NCI-H1417 (cell line): ENCODE measurements at regions not wholly inside any gene's neighbourhood (a gene's known extent, or its start where the extent isn't known, plus 50 kb on each side); places are given as distances from the start of the nearest gene placed in this dataset.

Source experiments
- DNase-seq, 3 experiments: peaks; one replicate each; lab custom pipeline; 2025; lab: John Stamatoyannopoulos, UW

DNA sequence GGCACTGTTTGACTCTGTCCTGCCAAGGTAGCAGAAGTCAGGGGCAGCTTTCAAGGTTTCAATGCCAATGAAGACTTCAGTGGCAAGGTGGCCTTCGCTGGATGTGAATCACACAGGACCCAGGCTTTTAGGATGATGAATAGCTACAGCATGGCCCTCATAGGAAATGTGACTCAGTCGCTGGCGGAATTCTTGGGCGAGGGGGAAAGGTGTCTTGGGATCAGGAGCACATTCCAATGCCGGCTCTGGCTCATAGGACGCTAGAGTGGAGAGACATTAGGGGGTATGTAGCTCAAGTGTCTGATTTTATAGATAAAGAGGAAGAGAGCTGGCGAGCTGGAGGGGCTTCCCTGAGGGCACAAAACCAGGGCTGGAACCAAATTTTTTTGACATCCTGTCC, 68.6 kb downstream of the SMIM21 start:
- DNase-seq: no peak

DNA sequence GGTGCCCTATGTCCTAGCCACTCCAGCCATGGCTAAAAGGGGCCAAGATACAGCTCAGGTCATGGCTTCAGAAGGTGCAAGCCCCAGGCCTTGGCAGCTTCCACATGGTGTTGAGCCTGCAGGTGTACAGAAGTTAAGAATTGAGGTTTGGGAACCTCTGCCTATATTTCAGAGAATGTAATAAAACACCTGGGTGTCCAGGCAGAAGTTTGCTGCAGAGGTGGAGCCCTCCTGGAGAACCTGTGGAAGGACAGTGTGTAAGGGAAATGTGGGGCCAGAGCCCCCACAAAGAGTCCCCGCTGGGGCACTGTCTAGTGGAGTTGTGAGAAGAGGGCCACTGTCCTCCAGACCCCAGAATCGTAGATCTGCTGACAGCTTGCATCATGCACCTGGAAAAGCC, 74.1 kb downstream of the SMIM21 start:
- DNase-seq: no peak

DNA sequence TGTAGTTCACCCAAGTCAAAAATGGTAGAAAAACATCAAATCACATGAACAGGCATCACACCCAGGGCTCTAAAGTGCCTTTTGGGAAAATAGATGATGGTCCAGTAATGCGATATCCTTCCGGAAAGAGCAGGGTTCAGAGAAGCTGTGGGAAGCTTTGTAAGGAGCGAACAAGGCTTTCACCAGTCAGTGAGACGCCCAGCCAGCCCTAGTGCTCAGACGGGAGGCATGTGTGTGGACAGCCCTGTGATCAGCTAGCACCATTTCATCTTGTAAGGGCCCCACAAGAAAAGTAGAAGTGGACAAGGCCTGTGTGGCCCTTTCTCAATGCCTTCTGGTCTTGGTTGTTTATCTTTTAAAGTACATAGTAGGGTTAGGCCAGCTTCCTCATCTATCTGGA, 76.1 kb downstream of the SMIM21 start:
- no peak for DNase-seq

DNA sequence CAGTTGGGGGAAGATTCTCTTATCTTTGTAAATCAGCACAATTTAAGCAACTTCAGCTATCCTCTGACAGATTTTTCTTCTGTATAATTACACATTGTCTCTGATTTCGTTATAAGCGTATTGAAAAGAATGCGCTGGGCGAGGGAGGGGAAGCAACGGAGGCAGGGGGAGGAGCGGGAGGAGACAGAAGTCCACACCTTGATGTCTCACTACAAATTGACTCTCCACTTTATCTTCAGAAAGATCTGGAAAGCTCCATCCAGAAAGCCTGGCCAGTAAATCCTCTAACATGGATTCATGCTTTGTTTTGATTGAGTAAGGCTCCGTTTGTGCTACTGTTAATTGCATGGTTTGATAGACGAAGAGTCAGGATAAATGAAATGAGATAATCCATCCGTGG, 76.6 kb downstream of the SMIM21 start:
- DNase-seq: no peak

DNA sequence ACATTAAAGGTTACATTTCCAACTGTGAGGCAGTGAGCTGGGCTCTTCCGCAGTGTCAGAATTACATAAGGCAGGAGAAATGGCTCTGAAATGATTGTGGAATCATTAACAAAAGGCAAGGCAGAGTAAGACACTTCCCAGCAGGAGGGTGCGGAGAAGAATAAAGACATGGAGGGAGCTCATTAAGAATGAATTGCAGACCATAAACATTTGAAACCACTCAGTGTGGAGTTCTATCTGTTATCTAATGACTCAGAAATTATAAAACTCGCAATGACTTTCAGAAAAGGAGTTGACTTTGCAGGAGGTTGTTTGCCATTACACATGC, 77.0 kb downstream of the SMIM21 start:
- peak; percentile 30 to 96 (median 79) for DNase-seq

DNA sequence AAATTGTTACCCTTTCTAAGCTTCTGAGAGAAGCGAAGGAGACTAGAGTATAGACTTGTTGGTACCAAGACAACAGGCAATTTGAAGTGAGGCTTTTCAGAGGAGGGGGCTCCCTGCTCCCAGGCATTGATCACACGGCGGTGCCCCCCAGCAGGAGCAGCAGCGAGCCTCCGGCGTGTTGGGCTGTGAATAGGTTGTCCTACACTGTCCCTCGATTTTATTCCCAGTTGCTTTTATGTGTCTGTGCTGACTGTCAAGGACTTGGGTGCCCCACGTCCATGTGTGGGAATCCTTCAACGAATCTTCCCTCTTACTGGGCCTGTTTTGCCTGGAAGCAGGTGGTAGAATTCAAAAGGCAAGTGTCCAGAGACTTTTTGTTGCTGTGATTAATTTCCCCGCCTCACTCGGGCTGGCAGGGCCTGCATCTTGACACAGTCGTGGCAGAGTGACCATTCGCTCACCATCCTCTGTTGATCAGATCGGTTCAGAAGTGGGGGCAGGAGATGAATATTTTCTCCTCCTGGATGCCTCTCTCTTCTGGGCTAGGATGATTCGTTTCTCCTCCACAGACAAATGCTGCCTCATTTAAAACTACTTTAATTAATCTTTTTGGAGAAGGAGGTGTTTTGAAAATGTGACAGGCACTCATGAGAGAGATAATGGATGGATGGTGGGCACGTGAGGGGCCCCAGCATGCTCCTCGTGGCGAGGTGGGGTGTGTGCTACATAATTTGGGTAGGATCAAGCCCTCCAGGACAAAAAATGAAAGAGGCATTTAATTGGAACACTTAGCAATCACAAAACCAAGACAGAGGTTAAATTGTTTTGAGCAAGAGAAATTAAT, 77.6 kb downstream of the SMIM21 start:
- no peak for DNase-seq

DNA sequence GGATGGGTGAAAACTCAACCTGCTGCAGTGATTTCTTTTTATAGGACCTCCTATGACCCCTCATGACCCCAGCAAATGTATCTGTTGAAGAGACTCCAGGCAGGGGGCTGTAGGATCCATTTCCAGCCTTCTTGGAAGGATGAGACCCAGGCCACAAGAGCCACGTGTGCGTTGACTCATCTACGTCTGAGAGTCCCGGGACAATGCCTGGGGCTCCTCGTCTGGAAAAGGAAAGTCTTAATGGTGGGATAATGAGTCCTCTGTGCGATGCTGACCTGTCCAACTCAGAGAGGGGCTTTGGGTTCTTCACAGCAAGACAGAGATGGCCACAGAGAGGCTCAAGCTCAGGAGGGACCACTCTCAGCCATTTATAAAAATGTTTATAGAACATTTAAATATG, 80.8 kb downstream of the SMIM21 start:
- no peak for DNase-seq

DNA sequence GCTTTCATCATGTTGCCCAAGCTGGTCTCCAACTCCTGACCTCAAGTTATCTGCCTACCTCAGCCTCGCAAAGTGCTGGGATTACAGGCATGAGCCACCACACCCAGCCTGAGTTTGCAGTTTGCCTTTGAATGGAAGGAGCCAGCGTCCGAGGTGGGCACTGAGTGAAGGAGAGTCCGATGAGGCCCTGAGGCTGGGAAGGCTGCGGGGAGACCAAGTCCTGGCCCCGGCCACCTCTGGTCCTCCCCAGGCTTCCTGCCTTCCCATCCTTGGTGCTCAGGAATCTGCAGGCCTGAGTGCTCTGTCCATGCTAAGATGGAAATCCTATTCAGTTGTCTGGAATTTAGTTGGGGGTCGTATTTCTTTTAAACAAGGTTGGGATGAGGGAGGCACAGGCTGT, 82.9 kb downstream of the SMIM21 start:
- DNase-seq: no peak

DNA sequence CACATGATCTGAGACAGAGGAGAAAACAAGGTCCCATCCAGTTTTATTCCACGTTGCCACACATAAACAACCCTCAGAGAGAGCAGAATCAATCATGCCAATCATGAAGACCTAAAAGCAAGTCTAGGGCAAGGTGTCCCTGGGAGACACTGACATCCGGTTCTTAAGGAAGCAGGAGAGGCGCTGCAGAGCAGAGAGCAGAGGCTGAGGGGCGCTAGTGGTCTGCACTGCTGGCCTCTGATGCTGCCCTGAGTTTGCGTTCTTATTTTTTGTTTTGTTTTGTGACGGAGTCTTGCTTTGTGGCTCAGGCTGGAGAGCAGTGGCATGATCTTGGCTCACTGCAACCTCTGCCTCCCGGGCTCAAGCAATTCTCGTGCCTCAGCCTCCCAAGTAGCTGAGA, 83.3 kb downstream of the SMIM21 start:
- DNase-seq: no peak

DNA sequence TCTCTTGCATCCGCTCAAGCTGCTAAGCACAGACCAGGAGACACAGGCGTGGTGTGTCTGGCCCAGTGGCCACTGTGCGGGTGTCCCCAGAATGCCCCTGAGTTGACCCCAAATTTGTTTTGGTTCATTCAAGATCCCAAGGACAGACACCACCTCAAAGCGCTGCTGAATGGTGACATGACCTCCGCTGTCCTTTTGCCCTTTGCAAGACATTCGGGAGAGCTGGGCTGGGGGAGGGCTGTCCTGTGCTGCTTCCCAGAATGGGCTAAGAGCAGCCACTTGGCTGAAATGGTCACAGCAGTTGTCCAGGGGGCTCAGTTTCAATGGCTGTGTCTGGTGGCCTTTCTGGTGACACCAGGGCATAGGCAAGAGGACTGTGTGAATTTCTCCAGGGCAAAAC, 84.1 kb downstream of the SMIM21 start:
- DNase-seq: no peak

DNA sequence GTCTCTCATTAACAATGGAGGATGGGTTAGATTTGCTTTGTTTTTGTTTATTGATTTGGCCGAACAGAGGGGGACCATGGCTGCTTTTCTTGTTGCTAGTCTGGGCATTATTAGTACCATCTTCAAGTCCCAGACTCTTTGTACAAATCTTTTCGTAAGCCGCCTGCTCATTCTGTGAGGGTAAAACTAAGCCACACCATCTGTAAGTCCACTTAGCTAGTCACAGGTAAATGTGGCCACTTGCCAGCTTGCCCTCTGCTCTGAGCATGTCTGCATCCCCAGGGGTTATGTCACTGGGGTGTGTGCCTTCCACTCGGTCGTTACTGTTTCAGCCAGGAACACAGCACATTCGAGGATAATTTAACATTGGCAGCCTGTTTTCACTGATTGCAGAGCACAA, 85.6 kb downstream of the SMIM21 start:
- peak in 1 of 3 experiments; percentile 44 for DNase-seq

DNA sequence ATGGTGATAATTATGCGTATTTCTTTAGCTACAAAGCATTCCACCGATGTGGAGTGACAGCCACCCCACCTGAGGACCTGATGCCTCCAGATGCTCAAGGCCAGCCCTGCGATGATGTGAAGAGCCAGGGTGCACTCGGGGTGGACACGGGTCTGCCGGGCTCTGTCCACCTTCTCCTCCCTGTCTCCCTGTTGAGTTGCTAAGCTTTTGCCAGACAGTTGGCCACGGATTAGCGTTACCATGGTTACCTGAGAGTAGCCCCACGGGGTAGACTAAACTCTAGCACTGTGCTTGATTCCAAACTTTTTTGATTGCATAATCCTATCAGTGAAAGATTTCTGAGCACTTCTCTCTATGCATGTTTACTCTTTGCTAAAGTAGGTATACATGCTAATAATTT, 86.2 kb downstream of the SMIM21 start:
- no peak for DNase-seq

DNA sequence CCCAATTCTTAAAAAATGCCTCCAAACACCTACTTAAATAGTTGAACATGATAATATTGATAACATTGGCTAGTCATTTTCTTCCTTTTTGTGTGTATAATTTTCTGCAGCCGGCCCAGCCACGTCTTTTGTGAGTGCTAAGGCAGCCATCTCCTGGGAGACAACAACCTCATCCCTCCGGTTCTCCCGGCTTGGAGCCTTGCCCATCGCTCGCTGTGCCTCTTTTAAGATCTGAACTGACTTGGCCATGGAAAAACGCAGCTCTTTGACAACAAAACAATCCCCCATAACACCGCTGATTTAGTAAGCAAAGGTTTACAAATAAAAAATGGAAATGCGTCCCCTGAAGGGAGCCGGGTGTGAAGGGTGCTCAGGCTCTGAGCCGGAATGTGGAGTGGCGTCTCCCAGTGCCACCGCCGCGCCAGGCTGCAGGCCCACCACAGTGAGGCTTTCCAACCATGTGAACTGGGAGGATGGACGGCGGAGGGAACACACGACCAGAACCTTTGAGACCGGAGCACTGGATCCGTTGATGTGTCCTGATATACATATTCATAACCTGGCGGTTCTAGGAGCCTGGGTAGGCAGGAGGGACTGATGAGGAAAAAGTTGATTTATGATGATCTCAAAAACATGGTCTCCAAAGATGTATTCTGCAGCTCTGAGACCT, 87.4 kb downstream of the SMIM21 start:
- DNase-seq: no peak
